K562 (cell line): ENCODE measurements at regions not wholly inside any gene's neighbourhood (a gene's known extent, or its start where the extent isn't known, plus 50 kb on each side); places are given as distances from the start of the nearest gene placed in this dataset.

Experiments used
- ATAC-seq: fragments of 200-7000 bp; cut with Tn5 transposase; 3 replicates; pipeline ENCODE4 v1.9.1; 2020; ENCODE audit warnings: moderate library complexity
- BruUV-seq: library from RNA; stranded (reverse); fragments of 400-500 nt; replicated peaks from 2 replicates; lab custom pipeline; 2021; lab: Mats Ljungman, UMichigan
- CTCF ChIA-PET: fragments of 300-600 bp; formaldehyde crosslinking; extraction: SDS; loops from one replicate; lab custom pipeline; 2021; ENCODE audit warnings: low intra/inter-chr PET ratio; lab: Yijun Ruan, JAX
- POLR2A ChIA-PET: fragments of 300-600, 350-650 bp; sonication (Branson Sonifier 250); formaldehyde crosslinking; extraction: SDS; loops from one replicate; lab custom pipeline; 2021; ENCODE audit warnings: antibody characterized with exemption, inconsistent platforms; lab: Yijun Ruan, JAX
- DNase-seq, 4 experiments: peaks; one replicate each; pipeline versions ENCODE4 v3.0.0 to v3.0.0-alpha.2; 2011 to 2018; ENCODE audit warnings: low spot score in 3 of 4, mixed read lengths in 3 of 4; ENCODE audit errors: extremely low read depth in 1 of 4
- FAIRE-seq: peaks from 2 replicates; lab custom pipeline; 2011; peaks lifted over from hg19 to GRCh38; lab: Jason Lieb, UNC
- H2AFZ ChIP-seq: 2 replicates; pipeline ENCODE4 v1.6.0; 2011; ENCODE audit warnings: low read depth, low read length, control low read depth, inconsistent platforms
- H3K27ac ChIP-seq: fragments of 200-600 bp; 3 replicates; pipeline ENCODE4 v1.8.0; 2011; ENCODE audit warnings: low read depth, mild to moderate bottlenecking, control low read depth, inconsistent platforms, low read length, moderate library complexity, mixed read lengths; ENCODE audit errors: extremely low read depth
- H3K27me3 ChIP-seq, 2 experiments: fragments of 300-600 bp in 1 of 2; 2 replicates in 1 of 2; 3 replicates in 1 of 2; pipeline versions ENCODE4 v1.6.0 to v1.8.0; 2011; ENCODE audit warnings: inconsistent platforms in 2 of 2, low read length in 2 of 2, mild to moderate bottlenecking in 1 of 2, mixed read lengths in 1 of 2, moderate library complexity in 1 of 2; ENCODE audit not compliant: control insufficient read depth in 2 of 2, insufficient read depth in 2 of 2
- H3K36me3 ChIP-seq: fragments of 300-600 bp; 3 replicates; pipeline ENCODE4 v1.8.0; 2011; ENCODE audit warnings: mild to moderate bottlenecking, low read length, inconsistent platforms; ENCODE audit not compliant: control insufficient read depth, insufficient read depth
- H3K4me1 ChIP-seq, 2 experiments: fragments of 200-600 bp in 1 of 2; replicated peaks in 1 of 2; 2 replicates in 1 of 2; 3 replicates in 1 of 2; pipeline versions ENCODE4 v1.5.1 to v1.8.0; 2011; ENCODE audit warnings: inconsistent platforms in 2 of 2, low read length in 2 of 2, mild to moderate bottlenecking in 1 of 2, mixed read lengths in 1 of 2, moderate library complexity in 1 of 2; ENCODE audit not compliant: control insufficient read depth in 2 of 2, insufficient read depth in 2 of 2
- H3K4me2 ChIP-seq: 2 replicates; pipeline ENCODE4 v1.6.1; 2011; ENCODE audit warnings: low read length, control low read depth, inconsistent platforms, mixed read lengths; ENCODE audit not compliant: insufficient read depth
- H3K4me3 ChIP-seq: fragments of 200-600 bp; sonication (generic), shearing (Covaris generic); 2 replicates; pipeline ENCODE4 v1.5.1; 2016; ENCODE audit warnings: control low read depth, inconsistent platforms
- H3K79me2 ChIP-seq: fragments of 200-600 bp; 3 replicates; pipeline ENCODE4 v1.8.0; 2011; ENCODE audit warnings: low read length, inconsistent platforms; ENCODE audit not compliant: control insufficient read depth, insufficient read depth
- H3K9ac ChIP-seq, 2 experiments: 2 replicates each; pipeline versions ENCODE4 v1.6.0 to v1.6.1; 2011; ENCODE audit warnings: low read depth in 2 of 2, low read length in 2 of 2, control low read depth in 1 of 2, inconsistent platforms in 1 of 2, mild to moderate bottlenecking in 1 of 2, mixed read lengths in 1 of 2; ENCODE audit not compliant: insufficient read depth in 1 of 2
- H3K9me1 ChIP-seq: one replicate; pipeline ENCODE4 v1.6.0; 2011; ENCODE audit warnings: inconsistent platforms, mild to moderate bottlenecking, low read length, moderate library complexity; ENCODE audit not compliant: control insufficient read depth, insufficient read depth
- H3K9me3 ChIP-seq: replicated peaks from 2 replicates; pipeline ENCODE4 v1.5.1; 2011; ENCODE audit warnings: low read depth, low read length, inconsistent platforms; ENCODE audit not compliant: control insufficient read depth, insufficient read depth
- H4K20me1 ChIP-seq: replicated peaks from 2 replicates; pipeline ENCODE4 v1.6.1; 2011; ENCODE audit warnings: low read length, inconsistent platforms, mixed read lengths; ENCODE audit not compliant: control insufficient read depth, insufficient read depth
- ATF4 ChIP-seq: fragments of 450-650 bp; formaldehyde crosslinking; IDR thresholded peaks from 2 replicates; pipeline ENCODE4 v1.4.0; 2022; ENCODE audit warnings: mild to moderate bottlenecking, moderate library complexity
- EHMT2 ChIP-seq: fragments of 450-650 bp; IDR thresholded peaks from 2 replicates; pipeline ENCODE4 v1.6.1; 2018; ENCODE audit warnings: antibody characterized with exemption
- HDAC2 ChIP-seq: fragments of 450-650 bp; IDR thresholded peaks from 2 replicates; pipeline ENCODE4 v1.6.1; 2016; ENCODE audit warnings: mild to moderate bottlenecking
- SIX5 ChIP-seq, 2 experiments: IDR thresholded peaks; 2 replicates each; pipeline ENCODE4 v1.6.1; 2011; ENCODE audit warnings: low read length in 2 of 2, borderline replicate concordance in 1 of 2, low read depth in 1 of 2, mild to moderate bottlenecking in 1 of 2, moderate library complexity in 1 of 2; ENCODE audit not compliant: insufficient read depth in 1 of 2
- ZBTB33 ChIP-seq: sonication (generic); formaldehyde crosslinking; IDR thresholded peaks from 2 replicates; pipeline ENCODE4 v1.8.1; 2023; ENCODE audit warnings: mild to moderate bottlenecking, missing genetic modification reagents
- ZNF445 ChIP-seq: fragments of 250-450 bp; sonication (Bioruptor Pico); IDR thresholded peaks from 2 replicates; pipeline ENCODE4 v1.4.0; 2020; ENCODE audit warnings: low read depth, mild to moderate bottlenecking, moderate library complexity
- ZNF778 ChIP-seq: fragments of 450-650 bp; formaldehyde crosslinking; IDR thresholded peaks from 2 replicates; pipeline ENCODE4 v1.4.0; 2020; ENCODE audit warnings: mild to moderate bottlenecking, moderate library complexity
- WGBS: fragments of 100-300 bp; shearing (Covaris generic); methylation state at CpG from one replicate; pipeline ENCODE4 v1.1.6; 2016; ENCODE audit warnings: low coverage, mixed read lengths; ENCODE audit not compliant: insufficient coverage; ENCODE audit errors: missing lambda C conversion rate; 5-methylcytosine and 5-hydroxymethylcytosine counted together
- in situ Hi-C: fragments of 300-500 bp; cut with MboI; formaldehyde crosslinking; loops from 4 replicates; pipeline ENCODE4 v1.15.0; 2018; ENCODE audit warnings: inconsistent platforms, mixed read lengths
- intact Hi-C: fragments of 100-400 bp; cut with micrococcal nuclease; formaldehyde crosslinking; loops from 2 replicates; pipeline ENCODE4 v1.14.2; 2022
- TF ChIP-seq, protein P1 (sequence below): fragments of 250-450 bp; sonication (Bioruptor Pico); IDR thresholded peaks from 2 replicates; pipeline ENCODE4 v1.5.0; 2021; ENCODE audit warnings: mild to moderate bottlenecking, moderate library complexity
- TF ChIP-seq, protein P2 (sequence below): sonication (generic); formaldehyde crosslinking; IDR thresholded peaks from 2 replicates; pipeline ENCODE4 v1.8.0; 2022; ENCODE audit warnings: missing genetic modification reagents, mild to moderate bottlenecking, moderate library complexity, borderline replicate concordance

DNA sequence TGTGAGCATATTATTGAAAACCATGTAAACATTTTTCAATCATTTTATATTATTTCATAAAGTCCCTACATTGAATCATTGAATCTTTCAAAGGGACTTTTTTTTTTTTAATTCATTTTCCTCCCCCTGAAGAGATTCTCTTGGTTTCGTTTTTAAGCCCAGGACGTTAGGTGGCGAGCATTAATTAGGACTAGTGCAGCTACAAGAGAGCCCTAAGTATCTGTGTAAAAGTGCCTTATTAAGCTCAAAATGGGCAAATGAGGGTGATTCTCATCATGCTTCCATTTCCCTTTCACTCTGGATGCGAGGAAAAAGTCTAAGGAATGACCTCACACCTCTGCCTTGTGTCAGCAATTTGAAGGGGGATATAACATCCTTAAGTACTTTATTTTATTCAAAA, 517.9 kb upstream of the ITGA1 start:
- TF ChIP-seq SIX5 (IDR thresholded peaks at IDR 0.05; ENCODE audit: borderline replicate concordance in 1 of 2, insufficient read depth in 1 of 2, low read depth in 1 of 2, low read length in 2 of 2) = no peak
- no peak for TF ChIP-seq ATF4 (CRISPR knock-in tag)
- in situ Hi-C loops (no loop called here), intact Hi-C loops (no loop called here)
- no TSS peak for BruUV-seq
- no peaks in the 10 kb centered on the region for H3K9me3 ChIP-seq
- no peaks in the 10 kb centered on the region for H4K20me1 ChIP-seq
- H3K9me1 ChIP-seq = no peaks in the 10 kb centered on the region
- WGBS = 0% methylated on average over 4 of the region's 4 CpGs
- no peak overlapping the region for H3K4me2 ChIP-seq
- no peaks in the 10 kb centered on the region for H3K36me3 ChIP-seq
- POLR2A ChIA-PET = no interaction called here
- H3K27me3 ChIP-seq = no peaks in the 10 kb centered on the region
- no peaks in the 10 kb centered on the region for H3K79me2 ChIP-seq
- ATAC-seq = no peak
- no peak overlapping the region for H3K27ac ChIP-seq
- no peak overlapping the region for H3K9ac ChIP-seq
- FAIRE-seq = no peak
- no peak overlapping the region for H2AFZ ChIP-seq
- no peak for DNase-seq
- no peaks in the 10 kb centered on the region for H3K4me1 ChIP-seq
- CTCF ChIA-PET = no interaction called here
- H3K4me3 ChIP-seq = no peak overlapping the region

- H3K4me2 ChIP-seq = no peak overlapping the region
- POLR2A ChIA-PET = interaction anchor here (0.5 kb wide), 1 partner anchor 15 kb away, joined by 5 read pairs; no protein-coding TSS in a partner anchor
- 0 out of 2 replicates have a peak, but pooled peaks cover 2% of the 10 kb centered on the region for H3K9me3 ChIP-seq
- CTCF ChIA-PET = no interaction called here
- no peaks in the 10 kb centered on the region for H3K27me3 ChIP-seq
- ATAC-seq = no peak
- H4K20me1 ChIP-seq = no peaks in the 10 kb centered on the region
- H3K4me3 ChIP-seq = no peak overlapping the region
- in situ Hi-C loops (no loop called here), intact Hi-C loops (no loop called here)
- H3K4me1 ChIP-seq = no peaks in the 10 kb centered on the region
- no peaks in the 10 kb centered on the region for H3K79me2 ChIP-seq
- no peak for DNase-seq
- no TSS peak for BruUV-seq
- no peak for FAIRE-seq
- H3K9me1 ChIP-seq = no peaks in the 10 kb centered on the region
- H3K9ac ChIP-seq = no peak overlapping the region
- no peaks in the 10 kb centered on the region for H3K36me3 ChIP-seq
- no peak overlapping the region for H2AFZ ChIP-seq
- no peak overlapping the region for H3K27ac ChIP-seq
- TF ChIP-seq ZBTB33 (no peak), EHMT2 (no peak), ZNF445 (no peak), HDAC2 (no peak), ZNF778 (CRISPR knock-in tag) (no peak)
- TF ChIP-seq, protein P1, sequence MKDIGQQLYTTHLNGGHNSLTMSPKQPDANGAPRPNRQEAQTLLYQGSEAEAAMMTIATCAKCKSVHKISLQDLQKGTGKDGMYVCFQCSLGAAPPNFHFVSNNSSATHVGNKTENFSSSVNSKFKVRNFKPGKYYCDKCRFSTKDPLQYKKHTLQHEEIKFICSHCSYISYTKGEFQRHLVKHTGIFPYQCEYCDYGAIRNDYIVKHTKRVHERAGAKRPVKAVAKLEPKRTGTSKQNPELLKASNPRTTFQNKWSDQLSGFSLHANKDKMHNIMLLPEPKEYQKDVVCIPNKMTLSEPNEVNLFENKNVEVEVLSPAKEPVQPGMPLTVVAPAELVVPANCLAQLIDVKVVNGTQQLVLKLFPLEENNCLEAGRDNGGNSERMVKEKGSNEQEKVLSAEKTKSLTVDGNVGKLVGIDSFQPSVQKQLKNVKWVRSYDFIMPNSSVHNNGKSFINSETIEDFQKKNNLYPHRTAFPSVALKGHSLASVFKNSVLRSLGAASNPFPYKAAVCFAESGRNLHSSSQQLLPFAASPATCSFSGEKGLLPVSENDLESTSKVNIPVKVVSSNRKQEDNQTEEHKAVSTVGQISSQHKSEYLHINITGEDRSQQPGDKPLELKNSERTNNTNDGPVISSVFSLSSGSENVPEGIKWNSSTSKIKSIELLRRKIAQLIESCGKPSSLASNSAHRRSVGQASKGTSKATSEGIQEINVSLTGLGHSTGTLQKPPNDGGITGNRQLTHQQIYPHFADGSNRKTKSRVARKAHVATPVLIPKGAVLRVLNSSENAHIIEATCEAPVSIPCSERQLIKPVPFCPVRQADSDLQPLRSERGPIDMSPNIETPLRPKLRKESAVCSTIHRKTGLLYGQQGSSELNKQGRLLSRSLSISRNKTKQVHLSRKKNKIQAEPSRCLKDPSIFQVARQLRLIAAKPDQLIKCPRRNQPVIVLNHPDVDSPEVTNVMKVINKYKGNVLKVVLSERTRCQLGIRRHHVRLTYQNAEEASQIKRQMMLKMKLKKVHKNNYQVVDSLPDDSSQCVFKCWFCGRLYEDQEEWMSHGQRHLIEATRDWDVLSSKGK (CRISPR knock-in tag) = no peak
- TF ChIP-seq, protein P2, sequence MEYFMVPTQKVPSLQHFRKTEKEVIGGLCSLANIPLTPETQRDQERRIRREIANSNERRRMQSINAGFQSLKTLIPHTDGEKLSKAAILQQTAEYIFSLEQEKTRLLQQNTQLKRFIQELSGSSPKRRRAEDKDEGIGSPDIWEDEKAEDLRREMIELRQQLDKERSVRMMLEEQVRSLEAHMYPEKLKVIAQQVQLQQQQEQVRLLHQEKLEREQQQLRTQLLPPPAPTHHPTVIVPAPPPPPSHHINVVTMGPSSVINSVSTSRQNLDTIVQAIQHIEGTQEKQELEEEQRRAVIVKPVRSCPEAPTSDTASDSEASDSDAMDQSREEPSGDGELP (CRISPR knock-in tag) = no peak
These were observed 512.1 kb upstream of the ITGA1 start for GRCh38 chr5:52275639-52276038.
